Glomerular endothelial cell (primary cell): ENCODE measurements at regions not wholly inside any gene's neighbourhood (a gene's known extent, or its start where the extent isn't known, plus 50 kb on each side); places are given as distances from the start of the nearest gene placed in this dataset.

Source experiments
- DNase-seq: peaks from one replicate; pipeline ENCODE4 v3.0.0-alpha.2; 2011; ENCODE audit warnings: low read depth, low spot score; ENCODE audit errors: extremely low read depth

- DNase-seq = peak; percentile 33
Measured at GRCh38 chr17:70278844-70279462, 109.6 kb downstream of the KCNJ2 start.

DNA sequence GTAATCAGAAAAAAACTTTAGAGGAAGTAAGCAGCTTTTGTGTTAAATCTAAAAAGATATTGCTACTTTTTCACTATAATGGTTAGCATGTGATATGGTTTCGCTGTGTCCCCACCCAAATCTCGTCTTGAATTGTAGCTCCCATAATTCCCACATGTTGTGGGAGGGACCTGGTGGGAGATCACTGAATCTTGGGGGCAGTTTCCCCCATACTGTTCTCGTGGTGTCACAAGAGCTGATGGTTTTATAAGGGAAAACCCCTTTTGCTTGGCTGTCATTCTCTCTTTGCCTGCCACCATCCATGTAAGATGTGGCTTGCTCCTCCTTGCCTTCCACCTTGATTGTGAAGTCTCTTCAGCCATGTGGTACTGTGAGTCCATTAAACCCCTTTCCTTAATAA is 117.1 kb downstream of the KCNJ2 start:
- DNase-seq = no peak

GRCh38 chr17:70288540-70289290 is 119.4 kb downstream of the KCNJ2 start:
- no peak for DNase-seq

- no peak for DNase-seq
Measured at GRCh38 chr17:70290770-70291169, 121.4 kb downstream of the KCNJ2 start.

GRCh38 chr17:70292366-70292765 is 123.0 kb downstream of the KCNJ2 start:
- DNase-seq = no peak

GRCh38 chr17:70293564-70294310 is 124.4 kb downstream of the KCNJ2 start:
- peak; percentile 61 for DNase-seq

- DNase-seq = no peak
Measured at GRCh38 chr17:70295329-70295728, 126.0 kb downstream of the KCNJ2 start.

DNA sequence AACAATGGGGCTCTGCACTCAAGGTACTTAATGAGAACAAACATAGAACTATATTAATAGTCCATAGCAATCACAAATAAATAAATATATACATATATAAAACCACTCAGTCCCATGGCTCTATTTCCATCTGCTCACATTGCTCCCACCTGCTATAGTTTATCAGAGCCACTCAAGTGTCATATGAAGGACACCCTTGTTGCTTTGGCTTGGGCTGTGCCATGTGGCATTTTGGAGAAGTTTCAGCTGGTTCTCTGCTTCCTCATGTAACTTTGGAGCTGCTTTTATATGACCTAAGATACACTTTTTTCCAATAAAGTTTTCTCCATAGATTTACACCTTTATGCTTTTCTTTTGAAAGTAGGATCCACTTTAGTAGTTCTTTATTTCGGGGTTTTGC is 126.4 kb downstream of the KCNJ2 start:
- DNase-seq = no peak

DNA sequence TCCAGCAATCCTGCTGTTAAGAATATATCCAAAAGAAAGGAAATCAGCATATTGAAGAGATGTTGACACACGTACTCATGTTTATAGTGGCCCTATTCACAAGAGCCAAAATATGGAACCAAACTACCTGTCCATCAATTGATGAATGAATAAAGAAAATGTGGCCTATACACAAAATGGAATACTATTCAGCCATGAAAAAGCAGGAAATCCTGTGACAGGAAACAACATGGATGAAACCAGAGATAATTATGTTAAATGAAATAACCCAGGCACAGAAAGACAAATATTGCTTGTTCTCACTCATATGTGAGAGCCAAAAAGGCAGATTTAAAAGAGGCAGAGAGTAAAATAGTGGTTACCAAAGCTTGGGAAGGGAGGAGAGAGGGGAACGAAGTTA is 127.1 kb downstream of the KCNJ2 start:
- no peak for DNase-seq

GRCh38 chr17:70297397-70297796 is 128.1 kb downstream of the KCNJ2 start:
- DNase-seq = no peak

DNA sequence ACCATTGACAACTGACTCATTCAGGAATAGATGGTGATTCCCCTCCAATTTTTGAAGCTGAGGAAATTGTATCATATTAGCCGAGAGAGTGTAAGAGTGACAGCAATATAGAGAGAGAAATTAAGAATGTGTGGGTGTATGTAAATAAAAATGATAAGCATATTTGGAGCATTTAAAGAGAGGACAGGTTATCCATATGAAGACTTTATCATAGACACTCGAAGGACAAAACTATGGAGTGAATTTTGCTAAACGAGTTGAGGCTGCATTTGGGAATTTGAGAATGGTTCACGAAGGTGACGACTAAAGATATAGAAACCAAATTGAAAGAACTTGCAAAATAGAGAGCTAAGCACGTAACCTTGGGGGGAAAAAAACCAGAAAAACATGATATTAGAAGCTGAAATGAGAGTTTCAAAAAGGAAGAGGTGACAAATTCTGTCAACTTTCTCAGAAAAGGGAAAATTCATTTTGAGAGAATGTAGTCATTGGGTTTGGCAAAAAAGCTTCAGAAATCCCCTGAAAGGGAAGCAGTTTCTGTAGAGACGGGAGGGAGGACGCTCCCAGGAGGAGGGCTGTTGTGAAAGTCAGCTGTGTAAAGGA is 129.7 kb downstream of the KCNJ2 start:
- no peak for DNase-seq

DNA sequence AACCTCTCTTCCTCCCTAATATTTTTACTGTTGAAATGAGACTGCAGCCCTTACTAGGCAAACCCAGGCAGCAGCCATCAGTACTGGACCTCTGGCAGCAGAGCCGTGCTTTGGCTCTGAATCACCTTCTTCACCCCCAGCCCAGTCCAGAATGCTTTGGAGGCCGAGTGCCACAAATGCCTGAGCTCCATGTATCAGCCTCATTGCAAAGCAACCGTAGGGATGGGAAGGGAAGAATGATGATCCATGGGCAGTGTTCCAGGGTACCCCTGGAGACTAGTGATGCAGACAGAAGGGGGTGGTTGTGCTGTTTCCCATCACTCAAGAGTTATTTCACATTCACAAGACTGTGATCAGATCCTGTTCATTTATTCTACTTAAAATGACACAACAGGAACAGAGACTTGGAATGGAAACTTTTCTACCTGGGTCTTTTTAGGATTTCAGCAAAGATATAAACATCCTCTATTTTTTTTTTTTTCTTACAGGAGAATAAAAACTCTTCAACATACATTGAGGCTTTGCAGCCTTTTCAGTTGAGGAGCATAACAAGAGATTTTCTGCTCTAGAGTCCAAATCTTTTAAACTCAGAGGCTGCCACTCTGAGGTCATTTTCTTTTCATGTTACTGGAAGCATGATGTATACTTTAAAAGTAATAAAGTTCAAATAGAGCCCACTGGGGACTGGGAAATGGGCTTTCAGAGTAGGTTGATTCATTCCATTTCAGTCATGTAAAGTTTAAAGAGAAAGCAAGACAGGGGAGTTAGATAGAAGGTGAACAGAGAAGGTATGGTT is 138.3 kb downstream of the KCNJ2 start:
- no peak for DNase-seq

DNA sequence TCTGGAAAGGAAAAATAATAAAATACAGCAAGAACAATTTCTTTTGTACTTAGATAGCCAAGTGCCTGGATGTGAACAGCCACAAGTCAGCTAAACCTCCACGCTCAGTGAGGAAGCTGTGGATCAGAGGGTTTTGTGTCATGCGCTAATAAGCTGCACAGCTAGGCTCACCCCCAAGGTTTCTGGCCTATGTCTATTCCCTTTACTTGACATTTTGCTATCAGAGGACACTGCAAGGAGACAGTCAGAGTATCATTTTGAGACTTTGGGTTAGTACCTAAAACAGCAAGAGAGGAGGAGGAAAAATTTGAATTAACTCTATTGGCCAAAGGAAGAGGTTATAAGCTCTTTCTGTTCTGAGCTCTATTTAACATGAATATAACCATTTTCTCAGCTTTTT is 139.3 kb downstream of the KCNJ2 start:
- DNase-seq = no peak

DNA sequence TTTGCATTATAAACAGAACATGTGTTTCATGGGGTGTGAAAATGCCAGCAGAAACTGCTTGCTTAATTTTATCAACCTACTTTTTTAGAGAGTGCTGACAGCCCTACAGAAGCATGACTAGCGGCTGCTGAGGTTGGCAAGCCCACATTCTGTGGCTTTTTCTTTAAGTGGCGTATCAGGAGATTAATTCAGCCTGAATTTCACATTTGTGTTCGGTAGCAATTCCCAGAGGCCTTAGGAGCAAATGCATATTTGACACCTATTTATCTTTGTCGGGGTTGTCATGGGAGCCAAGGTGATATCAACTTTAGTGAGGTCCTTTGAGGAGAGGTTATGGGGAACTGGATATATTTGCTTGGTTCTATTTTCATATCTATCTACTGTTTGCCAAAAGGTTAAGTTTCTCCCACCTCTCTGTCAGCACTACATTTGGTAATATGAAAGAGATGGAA is 140.9 kb downstream of the KCNJ2 start:
- no peak for DNase-seq

DNA sequence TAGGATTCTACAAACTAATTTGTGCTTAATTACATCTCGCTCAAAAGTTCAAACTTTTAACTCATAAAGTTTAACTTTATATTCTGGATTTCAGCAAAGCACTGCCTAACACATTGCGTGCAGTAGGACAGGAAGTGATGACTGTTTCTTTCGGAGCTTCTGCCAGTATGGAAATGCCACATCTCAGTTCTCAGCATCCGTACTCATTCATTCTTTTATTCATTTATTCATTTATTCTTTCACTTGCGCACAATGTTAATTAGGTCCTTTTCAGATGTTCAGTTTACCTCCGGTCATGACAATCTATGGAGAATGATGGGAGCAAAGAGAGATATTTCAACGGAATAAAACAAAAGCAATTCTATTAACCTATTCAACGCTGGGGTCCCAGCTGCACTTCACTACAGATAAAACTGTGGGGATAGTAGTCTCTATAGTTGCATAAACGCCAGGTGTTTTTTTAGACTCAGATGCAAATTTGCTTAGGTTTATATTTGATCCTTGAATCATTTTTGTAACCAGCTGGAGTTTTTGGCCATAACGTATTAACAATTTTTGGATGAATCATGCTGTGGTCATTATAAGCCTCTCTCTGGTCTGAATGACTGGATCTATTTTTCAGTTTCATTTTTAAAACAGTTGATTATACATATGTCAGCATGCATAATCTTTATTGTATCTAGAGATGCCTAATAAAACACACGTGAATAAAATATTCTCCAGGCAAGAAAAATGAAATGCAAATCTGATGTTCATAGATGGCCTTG is 143.9 kb downstream of the KCNJ2 start:
- no peak for DNase-seq

DNA sequence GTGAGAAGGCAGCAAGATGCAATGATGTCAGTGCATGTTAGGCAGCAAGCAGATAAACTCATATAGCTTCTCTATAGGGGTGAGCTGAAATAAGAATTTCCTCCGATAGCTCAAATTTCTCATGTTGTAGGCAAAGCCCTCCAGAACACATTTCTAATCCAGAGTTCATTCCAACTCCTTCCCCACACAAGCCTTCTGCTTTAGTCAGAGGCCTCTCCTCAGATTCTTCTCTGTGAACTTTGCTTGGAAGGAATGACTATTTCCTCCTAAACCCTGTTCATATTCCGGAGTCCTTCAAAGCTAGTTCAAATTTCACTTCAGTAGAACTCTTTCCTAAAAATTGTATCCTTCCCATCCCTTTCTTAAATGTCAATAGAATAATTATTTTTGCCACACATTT is 144.8 kb downstream of the KCNJ2 start:
- no peak for DNase-seq

- no peak for DNase-seq
Measured at GRCh38 chr17:70314506-70314905, 145.2 kb downstream of the KCNJ2 start.

DNA sequence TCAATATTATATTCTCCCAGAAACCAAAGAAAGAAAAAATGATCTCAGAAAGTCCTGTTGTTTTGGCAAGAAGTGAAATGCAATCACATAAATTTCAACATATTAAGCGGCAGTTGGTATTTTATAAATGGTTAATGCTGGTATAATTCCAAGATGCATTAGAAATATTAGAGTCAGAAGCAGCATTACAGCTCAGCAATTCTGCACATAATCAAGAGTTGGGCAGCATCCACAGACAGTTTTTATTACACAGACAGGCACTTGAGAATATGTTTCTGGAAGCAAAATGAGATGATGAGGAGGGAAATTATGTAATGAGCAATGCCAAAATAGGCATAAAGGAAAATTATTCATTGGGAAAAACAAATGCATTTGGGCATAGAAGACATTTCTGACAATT is 148.1 kb downstream of the KCNJ2 start:
- DNase-seq = no peak

DNA sequence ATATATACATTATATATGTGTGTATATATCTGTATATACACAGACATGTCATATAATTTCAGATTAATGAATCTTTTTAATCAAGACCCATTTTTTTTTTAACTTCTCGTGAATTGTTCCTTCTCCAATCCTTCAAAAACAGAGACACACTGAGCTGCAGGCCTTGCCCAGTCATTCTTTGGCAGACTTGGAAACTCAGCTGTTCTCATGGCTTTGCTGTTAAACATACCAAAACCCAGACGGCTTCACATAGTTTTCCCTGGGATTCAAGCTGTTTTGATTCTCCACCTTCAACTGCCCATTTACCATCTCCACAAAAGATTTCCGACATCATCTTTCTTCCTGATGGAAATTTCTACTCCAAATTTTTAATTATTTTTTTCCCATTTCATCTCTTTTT is 148.7 kb downstream of the KCNJ2 start:
- no peak for DNase-seq

- no peak for DNase-seq
Measured at GRCh38 chr17:70319516-70319915, 150.2 kb downstream of the KCNJ2 start.
